ENCODE measurements at regions not wholly inside any gene's neighbourhood (a gene's known extent, or its start where the extent isn't known, plus 50 kb on each side); places are given as distances from the start of the nearest gene placed in this dataset.
A peak's percentile ranks its signal among the peaks of the same experiment; 100 is the strongest.
"Not testable (repeated sequence)": the region's sequence is repeated elsewhere in the genome, so short reads cannot be mapped to it uniquely, and the experiment has no call there.

DNA sequence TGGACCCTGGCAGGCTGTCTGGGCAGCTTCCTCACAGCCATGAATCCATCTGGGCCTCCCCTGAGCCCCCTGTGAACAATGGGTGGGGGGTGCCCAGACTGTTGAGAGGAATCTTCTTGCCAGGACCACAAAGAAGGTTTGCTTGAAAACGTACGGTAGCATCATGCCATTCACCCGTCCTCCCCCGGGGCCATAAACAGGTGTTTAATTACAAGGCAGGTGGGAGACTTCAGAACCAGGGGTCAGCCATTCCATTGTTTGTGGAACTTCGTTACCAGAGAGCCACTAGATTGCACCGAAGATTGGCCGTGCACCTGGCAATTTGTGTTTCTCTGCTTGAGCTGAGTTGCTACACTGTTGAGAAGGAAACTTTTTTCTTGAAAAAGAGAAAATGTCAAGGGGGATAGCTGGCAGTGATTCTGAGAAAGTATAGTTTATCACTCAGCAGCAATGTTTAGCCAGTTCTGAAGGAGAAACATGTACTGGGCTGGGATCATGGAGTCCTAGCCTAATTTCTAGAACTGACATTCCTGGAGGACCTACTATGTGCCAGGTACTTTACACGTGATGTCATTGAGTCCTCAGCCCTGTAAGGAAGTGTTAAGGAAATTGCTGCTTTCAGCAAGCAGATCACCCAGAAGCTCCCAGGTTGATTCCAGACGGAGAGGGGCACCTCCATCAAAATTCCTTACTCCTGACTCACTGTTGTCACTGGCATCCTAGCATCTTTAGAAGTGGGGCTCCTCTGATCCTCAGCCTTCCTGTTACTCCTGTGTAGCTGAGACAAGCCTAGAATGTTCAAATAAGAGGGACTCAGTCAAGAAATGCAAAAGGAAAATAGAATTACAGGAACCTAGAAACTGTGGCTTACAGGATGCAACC lies 103.8 kb upstream of the UBE2E1 start:
- no peak for DNase-seq (ENCODE audit: low read depth, low spot score)

DNA sequence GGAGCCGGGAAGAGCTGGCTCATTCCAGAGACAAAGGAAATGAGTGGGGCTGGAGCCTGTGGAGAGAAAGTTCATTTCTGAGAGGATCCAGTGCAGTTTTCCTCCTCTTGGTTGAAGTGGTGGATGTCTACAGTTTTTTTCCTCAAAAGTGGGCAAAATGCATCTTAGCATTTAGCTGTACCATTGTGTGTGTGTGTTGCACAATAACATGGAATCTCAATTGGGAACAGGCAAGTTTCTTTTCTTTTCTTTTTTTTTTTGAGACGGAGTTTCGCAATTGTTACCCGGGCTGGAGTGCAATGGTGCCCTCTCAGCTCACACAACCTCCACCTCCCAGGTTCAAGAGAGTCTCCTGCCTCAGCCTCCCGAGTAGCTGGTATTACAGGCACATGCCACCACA lies 101.5 kb upstream of the UBE2E1 start:
- no peak for DNase-seq (ENCODE audit: low read depth, low spot score)
- H3K27ac ChIP-seq, result no peak overlapping the region

More for the DNA sequence above, 103.8 kb upstream of the UBE2E1 start:
- no peak overlapping the region for H3K27ac ChIP-seq

DNA sequence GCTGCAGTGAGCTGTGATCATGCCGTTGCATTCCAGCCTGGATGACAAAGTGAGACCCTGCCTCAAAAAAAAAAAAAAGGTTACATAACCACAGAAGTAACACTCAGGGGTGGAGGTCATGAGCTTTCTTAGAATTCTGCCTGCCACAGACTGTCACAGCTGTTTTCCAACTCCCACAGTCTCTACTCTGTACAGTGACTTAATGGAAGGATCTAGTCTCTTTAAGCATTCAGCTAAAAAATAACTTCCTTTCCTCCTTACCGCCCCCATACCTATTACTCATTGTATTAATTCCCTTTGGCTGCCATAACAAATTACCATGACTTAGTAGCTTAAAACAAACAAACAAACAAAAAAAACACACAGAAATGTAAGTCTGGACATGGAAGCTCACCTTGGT lies 99.6 kb upstream of the UBE2E1 start:
- no peak for DNase-seq (ENCODE audit: low read depth, low spot score)
- no peak overlapping the region for H3K27ac ChIP-seq

DNA sequence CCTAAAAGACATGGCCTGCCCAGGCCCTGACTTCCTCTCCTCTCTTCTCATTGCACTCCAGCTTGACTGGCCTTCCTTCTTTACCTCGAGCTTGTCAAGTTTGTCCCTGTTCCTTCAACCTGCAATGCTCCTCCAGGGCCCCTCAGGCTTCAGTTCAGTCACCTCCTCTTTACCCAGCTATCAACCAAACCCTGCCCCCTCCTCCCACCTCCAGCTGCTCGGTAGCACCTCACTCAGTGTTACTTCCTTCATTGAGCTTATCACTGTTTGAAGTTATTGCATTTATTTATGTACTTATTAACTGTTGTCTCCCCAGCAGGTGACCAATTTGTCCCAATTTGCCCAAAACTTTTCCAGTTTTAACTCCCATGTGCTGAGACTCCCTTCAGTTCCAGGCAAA lies 95.8 kb upstream of the UBE2E1 start:
- H3K27ac ChIP-seq, result no peak overlapping the region
- no peak for DNase-seq (ENCODE audit: low read depth, low spot score)

DNA sequence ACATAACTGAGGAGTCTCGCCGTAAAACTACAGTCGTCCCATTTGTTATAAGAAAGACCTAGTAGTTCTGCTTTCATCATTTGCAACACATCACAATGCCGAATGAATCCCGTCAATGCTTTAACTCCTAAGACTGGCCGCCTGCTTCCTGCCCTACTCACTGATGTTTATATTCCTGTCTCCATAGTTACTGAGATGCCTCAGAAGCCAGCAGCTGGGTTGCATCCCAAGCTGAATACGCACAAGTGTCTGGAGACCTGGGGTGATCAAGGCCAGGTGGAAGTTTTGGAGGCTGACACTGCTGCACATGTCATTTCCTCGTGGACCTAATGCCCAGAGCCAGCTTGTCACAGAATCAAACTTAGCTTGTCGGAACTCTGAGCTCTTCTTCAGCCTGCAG lies 95.2 kb upstream of the UBE2E1 start:
- DNase-seq (ENCODE audit: low read depth, low spot score), result no peak
- no peak overlapping the region for H3K27ac ChIP-seq

DNA sequence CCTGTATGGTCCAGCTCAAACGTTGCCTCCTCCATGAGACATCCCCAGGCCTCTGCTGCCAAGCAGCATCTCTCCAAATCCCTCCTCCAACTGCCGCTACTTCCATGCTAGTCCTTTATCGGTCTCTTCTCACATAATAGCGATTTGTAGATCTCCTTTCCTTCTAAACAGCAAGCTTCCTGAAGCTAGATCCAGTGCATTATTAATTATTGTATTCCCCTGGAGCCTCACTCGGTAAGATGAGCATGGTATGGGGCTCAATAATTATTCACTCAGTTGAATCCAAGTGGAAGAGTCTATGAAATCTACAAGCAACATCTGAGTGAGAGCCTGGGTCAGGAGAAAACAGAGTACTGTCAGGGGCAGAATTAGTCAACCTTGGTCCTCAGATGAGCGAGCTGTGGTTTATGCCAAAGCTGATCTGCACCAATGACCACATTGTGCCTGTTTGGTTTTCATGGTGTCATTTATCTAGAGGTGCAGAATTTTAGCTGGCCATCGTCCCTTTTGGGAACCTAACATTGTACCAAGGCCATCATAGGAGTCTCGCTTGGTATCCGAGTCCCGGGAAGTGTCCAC lies 93.8 kb upstream of the UBE2E1 start:
- no peak for DNase-seq (ENCODE audit: low read depth, low spot score)
- no peak overlapping the region for H3K27ac ChIP-seq

DNA sequence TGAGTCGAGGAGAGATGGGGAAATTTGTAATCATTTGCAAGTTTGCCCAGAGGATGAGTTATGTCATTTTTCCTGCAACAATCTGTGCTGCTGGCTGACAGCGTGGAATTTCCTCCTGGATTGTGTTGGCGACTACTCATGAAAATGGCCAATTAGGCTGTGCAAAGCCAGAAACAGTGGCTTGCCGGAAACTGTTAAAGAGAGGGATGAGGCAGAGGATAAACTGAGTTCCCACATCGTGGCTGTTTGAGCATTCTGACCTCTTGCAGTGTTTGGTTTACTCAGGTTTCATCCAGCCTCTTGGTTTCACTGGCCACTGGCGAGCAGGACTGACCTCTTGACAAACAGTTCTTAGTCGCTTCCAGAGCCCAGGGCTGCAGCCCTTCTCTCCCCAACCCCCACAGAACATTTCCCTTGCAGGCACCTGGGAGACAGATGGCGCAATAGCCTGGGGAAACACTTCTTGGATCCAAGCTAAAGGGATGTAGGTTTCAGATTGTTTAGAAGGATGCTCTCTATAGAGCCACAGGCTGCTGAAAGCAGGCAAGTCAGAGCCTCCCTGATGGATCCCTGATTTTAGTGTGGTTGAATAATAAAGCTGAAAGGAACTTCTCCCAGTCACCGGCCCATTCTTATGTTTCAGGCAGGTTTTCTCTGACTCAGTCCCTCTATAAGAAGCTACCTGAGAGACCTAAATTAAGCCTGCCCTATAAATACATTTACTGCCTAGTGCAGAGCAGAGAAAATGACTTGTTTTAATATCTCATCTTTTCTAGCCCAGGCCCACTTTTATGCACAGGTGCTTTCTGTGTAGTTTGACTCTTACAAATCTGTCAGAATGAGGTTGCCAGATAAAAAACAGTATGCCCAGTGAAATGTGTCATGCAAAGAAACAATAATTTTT lies 92.8 kb upstream of the UBE2E1 start:
- H3K27ac ChIP-seq, result no peak overlapping the region
- DNase-seq (ENCODE audit: low read depth, low spot score), result no peak

DNA sequence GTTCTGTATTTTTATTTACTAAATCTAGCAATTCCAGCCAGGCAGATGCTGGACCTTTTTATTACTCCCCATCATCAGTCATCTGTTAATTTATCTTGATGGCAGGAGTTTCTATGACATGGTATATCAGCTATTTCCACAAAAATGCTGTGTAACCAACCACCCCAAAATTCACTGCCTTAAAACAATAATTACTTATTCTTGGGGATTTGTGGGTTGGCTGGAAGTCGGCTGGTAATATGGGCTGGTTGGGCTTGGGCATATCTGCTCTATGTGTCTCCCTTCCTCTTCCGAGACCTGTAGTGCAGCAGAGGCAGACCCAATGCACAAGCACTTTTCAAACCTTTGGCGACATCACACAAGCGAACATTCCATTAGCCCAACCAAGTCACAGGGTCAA lies 92.1 kb upstream of the UBE2E1 start:
- H3K27ac ChIP-seq, result no peak overlapping the region
- no peak for DNase-seq (ENCODE audit: low read depth, low spot score)

DNA sequence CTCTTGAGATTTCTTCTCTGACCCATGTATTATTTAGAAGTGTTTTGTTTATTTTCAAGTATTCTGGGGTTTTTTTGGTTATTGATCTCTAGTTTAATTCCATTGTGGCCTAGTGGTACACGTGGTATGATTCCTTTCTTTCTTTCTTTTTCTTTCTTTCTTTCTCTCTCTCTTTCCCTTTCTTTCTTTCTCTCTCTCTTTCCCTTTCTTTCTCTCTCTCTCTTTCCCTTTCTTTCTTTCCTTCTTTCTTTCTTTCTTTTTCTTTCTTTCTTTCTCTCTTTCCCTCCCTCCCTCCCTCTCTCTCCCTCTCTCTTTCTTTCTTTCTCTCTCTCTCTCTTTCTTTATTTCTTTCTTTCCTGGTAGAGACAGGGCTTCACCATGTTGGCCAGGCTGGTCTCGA lies 85.7 kb upstream of the UBE2E1 start:
- no peak overlapping the region for H3K27ac ChIP-seq
- no peak for DNase-seq (ENCODE audit: low read depth, low spot score)

DNA sequence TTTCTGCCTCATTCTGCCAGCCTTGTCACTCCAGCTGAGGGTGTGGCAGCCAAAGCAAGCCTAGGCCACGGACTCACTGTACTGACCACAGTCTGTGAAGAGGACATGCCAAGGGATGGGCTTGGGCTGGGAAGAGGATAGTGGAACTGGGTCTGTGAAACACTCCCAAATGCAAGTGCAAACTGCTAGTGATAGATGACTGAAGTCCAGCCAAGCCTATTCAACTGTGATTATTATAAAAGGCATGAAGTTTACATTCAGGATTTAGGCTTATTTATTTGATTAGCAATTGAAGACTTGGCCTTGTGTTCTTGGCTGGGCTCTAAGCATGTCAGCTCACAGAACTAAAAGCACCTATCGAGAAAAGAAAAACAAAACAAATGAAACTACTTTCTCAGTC lies 84.9 kb upstream of the UBE2E1 start:
- no peak overlapping the region for H3K27ac ChIP-seq
- peak; percentile 26 for DNase-seq (ENCODE audit: low read depth, low spot score)

DNA sequence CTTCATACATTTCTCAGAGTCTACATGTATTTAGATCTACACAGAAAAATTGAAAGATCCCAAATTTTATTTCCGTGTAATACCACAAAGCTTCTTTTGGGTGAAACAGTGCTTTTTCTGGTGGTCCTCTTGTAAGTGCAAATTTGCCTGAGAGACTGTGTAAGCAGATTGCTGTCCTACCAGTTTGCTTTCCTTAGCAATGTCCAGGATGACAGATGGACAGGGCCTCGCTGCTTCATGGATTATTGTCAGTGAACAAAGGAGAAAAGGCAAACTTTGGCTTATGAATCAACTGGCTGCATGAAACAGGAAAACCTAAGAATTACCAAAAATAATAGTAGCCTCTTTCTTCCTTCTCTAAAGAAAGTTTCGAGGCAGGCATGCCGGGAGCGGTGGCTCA lies 82.6 kb upstream of the UBE2E1 start:
- H3K27ac ChIP-seq, result no peak overlapping the region
- DNase-seq (ENCODE audit: low read depth, low spot score), result no peak

DNA sequence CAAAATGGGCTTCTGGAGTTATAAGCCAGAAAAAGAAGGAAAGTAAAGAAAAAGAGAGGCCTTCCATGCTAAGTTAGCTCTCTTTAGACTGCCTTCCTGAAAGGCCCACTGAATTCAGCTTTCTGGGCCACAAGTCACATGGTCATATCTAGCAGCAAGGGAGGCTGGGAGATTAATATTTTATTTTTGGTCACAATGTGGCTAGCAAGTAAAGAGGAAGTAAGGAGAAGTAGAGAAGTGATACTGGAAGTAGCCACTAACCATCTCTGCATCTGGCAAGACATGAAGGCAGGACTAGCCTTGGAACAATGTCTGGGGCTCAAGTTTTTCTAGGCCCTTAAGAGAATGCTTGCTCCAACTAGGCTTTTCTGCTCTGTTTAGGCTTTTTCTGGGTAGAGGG lies 81.8 kb upstream of the UBE2E1 start:
- no peak for DNase-seq (ENCODE audit: low read depth, low spot score)
- no peak overlapping the region for H3K27ac ChIP-seq

DNA sequence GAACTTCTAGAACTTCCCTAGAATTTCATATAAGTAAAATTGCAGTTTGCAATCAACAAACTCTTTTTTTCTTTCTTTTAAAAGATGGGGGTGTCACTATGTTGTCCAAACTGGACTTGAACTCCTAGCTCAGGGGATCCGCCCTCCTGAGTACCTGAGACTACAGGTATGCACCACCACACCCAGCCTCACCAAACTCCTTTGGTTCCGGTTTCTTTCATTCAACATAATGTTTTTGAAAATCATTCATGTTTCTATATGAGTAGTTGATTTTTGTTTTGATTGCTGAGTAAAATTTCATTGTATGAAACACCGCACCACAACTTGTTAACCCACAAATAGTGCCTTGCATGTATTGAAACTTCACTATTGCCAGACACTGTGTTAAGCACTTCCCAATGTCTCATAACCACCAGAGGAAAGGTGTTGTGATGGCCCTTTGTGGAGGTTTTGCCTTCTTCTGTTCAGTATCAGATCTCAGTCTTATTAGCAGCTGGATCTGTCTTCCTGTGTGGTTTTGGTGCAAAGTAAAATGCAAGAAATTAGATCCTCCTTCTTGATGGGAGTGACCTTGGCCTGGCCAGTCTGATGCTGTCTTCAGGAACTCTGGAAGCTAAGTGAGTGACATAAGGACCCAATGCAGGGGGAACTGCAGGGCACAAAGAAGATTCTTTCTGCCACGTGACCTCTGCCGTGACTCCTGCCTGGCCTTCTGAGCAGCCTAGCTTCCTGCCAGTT lies 78.8 kb upstream of the UBE2E1 start:
- DNase-seq (ENCODE audit: low read depth, low spot score), result no peak

DNA sequence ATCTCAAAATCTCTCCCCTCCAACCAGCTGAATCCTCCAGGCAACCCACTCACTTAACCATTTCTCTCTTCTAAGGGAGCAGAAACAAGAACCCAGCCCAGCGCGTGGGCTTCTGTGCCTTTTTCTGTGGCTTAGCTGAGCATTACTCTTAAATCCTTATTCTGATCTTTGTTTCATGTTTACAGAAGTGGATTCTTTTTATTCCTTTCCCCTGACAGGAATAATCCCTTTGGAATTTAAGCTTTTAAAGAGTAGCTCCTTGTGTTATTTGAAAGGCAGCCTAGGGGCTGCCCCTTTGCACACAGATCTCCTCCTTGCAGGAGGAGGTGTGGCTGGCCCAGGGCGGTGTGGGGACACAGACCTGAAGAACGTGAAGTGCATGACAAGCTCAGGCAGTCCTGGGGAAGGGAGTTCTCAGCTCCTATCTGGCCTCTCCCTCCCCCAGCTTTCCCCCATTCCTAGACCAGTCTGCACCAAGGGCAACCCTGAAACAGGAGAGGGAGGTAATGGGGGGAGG lies 77.1 kb upstream of the UBE2E1 start:
- no peak for DNase-seq (ENCODE audit: low read depth, low spot score)
- H3K27ac ChIP-seq, result peak overlapping the region; percentile 14

More for the DNA sequence above, 78.8 kb upstream of the UBE2E1 start:
- no peak overlapping the region for H3K27ac ChIP-seq

DNA sequence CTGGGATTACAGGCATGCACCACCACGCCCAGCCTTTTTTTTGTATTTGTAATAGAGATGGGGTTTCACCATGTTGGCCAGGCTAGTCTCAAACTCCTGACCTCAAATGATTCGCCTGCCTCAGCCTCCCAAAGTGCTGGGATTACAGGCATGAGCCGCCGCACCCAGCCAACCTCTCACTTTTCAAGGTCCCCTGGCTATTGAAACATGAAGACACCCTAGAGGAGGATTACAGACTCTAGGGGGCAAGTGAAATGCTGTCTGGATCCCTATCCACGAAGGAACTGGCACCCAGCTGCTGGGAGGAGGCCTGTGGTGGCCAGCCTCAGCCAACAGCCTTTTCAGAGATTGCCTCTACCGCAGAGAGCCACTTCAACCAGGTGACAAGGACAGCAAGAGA lies 76.4 kb upstream of the UBE2E1 start:
- not testable (repeated sequence) for DNase-seq (ENCODE audit: low read depth, low spot score); H3K27ac ChIP-seq

DNA sequence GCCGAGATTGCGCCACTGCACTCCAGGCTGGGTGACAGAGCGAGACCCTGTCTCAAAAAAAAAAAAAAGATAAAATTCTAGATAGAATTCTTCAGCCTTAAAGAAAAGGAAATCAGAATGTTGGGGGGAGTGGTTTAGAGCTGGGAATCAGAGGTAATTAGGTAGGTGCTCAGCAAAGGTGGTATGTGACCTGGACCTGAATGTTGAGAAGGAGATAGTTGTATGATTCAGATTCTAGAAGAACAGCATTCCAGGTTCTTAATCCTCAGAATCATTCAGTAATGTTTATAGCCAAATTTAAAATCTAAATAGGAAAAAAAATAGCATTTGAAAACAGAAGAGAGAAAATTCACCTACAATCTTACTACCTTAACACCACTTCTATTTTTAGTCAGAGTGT lies 71.3 kb upstream of the UBE2E1 start:
- H3K27ac ChIP-seq, result peak overlapping the region; percentile 33
- DNase-seq (ENCODE audit: low read depth, low spot score), result no peak

DNA sequence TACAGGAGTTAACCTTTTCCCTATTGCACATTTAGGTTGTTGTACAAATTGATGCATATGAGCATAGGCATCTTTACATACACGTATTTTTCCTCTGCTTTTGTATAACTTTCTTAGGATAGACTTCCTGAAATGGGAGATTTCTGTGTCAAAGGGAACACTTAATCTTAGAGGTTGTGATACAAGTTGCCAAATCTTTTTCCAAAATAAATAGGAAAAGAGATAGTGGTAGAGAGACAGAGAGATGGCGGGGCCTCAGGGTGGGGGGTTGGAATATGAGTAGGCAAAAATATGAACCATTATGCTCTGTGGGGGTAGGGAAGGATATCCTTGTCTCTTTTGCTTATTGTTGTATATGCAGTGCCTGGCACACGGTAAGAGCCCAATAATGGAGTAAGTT lies 70.7 kb upstream of the UBE2E1 start:
- DNase-seq (ENCODE audit: low read depth, low spot score), result no peak
- H3K27ac ChIP-seq, result peak overlapping the region; percentile 33

DNA sequence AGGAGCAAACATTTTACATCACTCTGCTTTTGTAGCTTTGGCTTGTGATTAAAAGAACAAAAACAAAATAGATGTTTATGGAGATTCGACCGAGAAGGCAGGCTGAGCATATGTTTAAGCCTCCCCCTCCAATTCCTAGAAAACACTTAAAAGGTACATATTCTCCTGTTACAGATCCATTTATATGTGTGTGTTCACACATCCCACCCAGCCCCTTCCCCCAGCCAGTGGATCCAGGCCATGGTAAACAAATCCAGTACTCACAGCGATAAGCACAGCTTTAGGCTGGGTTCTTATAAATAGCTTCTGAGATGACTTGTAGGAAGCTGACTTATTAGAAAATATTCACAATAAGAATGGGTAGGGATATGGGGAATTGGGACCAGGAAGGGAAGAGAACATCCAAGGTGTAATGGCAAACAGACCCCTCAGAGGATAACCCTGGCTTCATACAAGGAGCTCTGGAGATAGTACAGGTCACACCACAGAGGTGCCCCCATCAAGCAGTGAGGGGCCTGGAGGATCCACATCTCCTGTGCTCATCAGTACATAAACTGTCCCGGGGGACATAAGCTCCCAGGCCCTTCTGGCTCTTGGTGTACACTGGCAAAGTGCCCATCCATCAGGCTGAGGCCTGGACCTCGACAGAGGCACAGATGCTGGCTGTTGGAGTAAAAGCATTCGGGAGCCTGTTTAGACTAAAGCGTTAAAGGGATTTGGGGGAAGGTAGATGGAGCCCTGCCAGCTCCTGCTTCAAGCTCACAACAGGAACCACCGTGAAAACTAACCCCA lies 70.0 kb upstream of the UBE2E1 start:
- no peak overlapping the region for H3K27ac ChIP-seq
- no peak for DNase-seq (ENCODE audit: low read depth, low spot score)

DNA sequence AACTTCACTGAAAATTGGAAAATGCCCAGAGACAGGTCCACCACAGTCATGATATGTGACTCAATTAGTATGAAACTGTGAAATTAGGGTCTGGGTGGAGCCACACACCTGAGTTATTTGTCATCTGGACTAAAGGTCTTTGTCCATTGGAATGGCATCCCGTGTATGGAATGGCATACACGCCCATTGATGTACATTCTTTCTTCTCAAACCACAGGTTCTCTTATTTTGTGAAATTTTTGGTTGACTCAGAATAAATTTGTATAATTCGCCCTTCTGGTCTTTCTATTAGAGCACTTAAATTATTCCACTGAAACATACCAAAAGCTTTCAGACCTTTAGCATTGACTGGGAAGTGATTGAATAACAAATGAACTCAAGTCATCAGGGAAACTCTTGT lies 66.8 kb upstream of the UBE2E1 start:
- H3K27ac ChIP-seq, result peak overlapping the region; percentile 99
- DNase-seq (ENCODE audit: low read depth, low spot score), result no peak

Data from epithelial cell of prostate (primary cell).